GM18867 (cell line): ENCODE measurements at regions not wholly inside any gene's neighbourhood (a gene's known extent, or its start where the extent isn't known, plus 50 kb on each side); places are given as distances from the start of the nearest gene placed in this dataset.
"Not testable (repeated sequence)": the region's sequence is repeated elsewhere in the genome, so short reads cannot be mapped to it uniquely, and the experiment has no call there.

Experiments used
- ATAC-seq: cut with Tn5 transposase; IDR thresholded peaks from one replicate; pipeline ENCODE4 v1.9.1; 2021; ENCODE audit warnings: mild to moderate bottlenecking, moderate library complexity; ENCODE audit not compliant: unreplicated experiment

DNA sequence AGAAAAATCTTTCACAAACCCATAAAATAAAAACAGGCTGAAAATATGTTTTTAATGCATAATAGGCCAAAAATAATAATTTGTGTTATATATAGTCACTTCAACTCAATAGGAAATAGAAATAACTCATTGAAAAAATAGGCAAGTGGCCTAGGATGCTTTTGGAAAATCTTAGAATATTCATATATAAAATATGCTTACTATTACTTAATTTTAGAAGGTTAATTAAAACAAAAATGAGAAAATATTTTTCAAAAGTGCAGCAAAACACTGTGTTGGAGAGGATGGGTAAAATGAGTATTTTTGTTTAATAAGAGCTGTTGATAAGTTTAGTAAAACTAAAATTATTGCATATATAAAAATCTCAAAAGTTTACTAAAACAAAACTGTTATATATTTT lies 308.0 kb upstream of the ATXN7L3B start:
- ATAC-seq = no peak

DNA sequence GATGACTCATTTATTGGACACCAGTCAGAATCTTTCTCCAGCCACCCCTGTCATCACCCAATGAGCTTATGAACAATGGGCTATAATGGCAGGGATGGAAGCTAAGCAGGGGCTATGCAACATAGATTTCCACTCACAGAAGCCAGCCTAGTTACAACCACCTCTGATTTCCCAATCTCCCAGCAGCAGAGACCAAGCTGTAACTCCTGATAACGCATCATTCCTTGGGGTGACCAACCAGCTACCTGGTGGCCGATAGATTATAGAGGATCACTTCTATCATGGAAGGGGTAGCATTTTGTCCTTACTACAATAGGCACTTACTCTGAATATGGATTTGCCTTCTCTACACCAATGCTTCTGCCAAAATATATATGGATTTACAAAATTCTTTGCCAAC lies 302.3 kb upstream of the ATXN7L3B start:
- ATAC-seq = no peak

DNA sequence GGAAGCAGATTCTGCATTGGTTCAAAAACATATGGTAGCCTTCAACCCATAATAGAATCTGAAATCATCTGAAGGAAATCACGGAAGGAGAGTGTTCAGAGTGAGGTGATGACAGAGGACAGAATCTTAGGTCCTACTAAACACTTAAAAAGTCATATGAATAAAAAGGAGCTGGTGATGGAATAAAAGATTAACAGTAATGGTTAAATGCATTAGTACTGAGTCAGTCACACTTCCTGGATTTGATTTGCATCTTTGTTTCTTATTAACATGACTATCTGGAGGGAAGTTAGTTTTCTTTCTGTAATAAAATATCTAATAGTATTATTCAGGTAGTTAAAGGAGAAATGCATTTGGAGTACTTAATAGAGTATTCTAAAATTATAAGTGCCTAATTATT lies 296.3 kb upstream of the ATXN7L3B start:
- ATAC-seq = no peak

- ATAC-seq = no peak
Observed at GRCh38 chr12:74242088-74242487, 295.5 kb upstream of the ATXN7L3B start.

DNA sequence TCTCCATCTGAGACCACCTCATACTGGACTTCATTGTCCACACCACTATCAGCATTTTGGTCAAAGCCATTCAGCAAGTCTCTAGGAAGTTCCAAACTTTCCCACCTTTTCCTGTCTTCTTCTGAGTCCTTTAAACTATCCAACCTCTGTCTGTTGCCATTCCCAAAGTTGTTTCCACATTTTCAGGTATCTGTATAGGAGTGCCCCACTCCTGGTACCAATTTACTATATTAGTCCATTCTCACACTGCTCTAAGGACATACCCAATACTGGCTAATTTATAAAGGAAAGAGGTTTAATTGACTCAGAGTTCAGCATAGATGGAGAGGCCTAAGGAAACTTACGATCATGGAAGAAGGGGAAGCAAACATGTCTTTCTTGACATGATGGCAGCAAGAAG lies 292.2 kb upstream of the ATXN7L3B start:
- no peak for ATAC-seq

DNA sequence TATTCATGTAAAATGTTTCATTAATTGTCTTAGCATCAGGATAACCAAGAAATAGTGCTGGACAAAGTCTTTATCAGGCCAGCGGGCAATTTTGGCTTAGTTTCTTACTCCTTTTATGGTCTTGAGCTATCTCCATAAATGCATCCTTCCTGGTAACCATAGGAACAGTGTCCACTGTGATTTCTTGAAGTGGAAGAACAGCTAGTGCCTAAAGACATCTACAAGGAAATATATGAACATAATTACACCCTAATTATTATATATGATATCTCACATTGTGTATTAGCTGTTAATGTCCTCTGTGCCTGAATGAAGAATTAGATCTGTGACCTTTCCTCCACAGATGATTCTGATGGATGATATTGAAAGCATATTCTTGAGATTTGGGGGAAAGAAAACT lies 286.7 kb upstream of the ATXN7L3B start:
- ATAC-seq = no peak

GRCh38 chr12:74253826-74254225 lies 283.8 kb upstream of the ATXN7L3B start:
- ATAC-seq = not testable (repeated sequence)

DNA sequence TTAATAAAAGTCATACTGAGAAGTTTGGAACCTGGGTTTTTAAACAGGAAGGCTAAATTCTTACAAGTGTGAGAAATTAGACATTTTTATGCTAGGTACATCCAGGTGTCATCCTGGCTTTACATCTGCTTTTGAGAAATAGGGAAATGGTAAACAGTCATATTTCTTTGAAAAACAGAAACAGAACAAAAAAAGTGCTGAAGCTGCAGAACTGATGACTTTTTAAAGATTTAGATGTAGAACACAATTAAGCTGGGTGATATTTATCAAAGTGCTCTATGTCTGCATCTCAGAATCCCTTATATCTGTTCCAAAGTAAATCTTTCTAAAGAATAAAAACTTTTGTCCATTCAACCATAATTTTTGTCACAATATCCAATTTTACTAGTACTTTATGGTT lies 282.9 kb upstream of the ATXN7L3B start:
- no peak for ATAC-seq

DNA sequence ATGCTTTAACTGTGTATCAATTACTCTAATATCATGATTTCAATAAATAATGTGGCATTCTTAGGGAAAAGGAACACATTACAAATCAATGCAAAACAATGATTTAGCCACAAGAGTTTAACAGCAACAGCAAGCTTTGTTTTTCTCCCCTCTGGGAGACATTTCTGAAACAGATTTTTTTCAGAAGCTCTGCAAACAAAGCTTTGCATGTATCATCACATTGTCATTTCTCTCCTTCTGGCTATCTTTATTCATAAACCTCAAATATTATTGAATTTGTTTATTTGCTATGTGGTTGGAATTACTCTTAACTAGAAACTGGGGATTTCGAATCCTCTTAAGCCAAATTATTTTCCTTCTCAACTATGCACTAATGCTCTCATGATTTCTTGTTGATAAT lies 278.4 kb upstream of the ATXN7L3B start:
- no peak for ATAC-seq

- no peak for ATAC-seq
Observed at GRCh38 chr12:74264692-74265091, 272.9 kb upstream of the ATXN7L3B start.

GRCh38 chr12:74269355-74269754 lies 268.3 kb upstream of the ATXN7L3B start:
- not testable (repeated sequence) for ATAC-seq

DNA sequence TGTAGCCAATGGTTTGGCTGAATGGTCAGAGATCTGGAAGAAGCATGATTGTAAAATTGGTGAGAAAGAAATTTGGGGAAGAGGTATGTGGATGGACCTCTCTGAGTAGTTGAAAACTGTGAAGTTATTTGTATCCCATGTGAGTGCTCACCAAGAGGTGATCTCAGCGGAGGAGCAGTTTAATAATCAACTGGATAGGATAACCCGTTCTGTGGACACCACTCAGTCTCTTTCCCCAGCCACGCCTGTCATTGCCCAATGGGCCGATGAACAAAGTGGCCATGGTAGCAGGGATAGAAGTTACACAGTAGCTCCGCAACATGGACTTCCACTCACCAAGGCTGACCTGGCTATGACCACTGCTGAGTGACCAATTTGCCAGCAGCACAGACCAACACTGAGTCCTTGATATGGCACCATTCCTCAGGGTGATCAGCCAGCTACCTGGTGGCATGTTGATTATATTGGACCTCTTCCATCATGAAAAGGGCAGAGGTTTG lies 257.4 kb upstream of the ATXN7L3B start:
- ATAC-seq = no peak

GRCh38 chr12:74281401-74282180 lies 256.0 kb upstream of the ATXN7L3B start:
- not testable (repeated sequence) for ATAC-seq

GRCh38 chr12:74283646-74284045 lies 254.0 kb upstream of the ATXN7L3B start:
- ATAC-seq = no peak

- no peak for ATAC-seq
Observed at GRCh38 chr12:74285773-74286172, 251.9 kb upstream of the ATXN7L3B start.

DNA sequence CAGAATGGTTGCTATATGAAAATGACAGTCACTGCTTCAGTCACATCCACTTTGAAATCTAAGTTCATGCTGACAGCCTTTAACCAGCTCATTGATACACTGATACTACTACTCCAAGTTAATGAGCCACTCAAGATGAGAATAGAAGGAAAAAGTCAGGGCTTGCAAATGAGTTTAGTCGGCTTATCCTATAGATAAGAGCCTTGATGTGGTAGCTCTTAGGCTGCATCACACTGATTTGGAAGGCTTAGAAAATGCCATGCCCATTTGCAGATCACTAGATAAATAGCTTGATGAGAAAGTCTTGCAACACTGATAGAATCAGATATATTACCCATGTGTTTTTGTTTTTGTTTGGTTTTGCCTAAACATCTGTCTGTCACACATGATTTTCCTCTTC lies 251.4 kb upstream of the ATXN7L3B start:
- ATAC-seq = no peak

GRCh38 chr12:74292351-74293194 lies 245.1 kb upstream of the ATXN7L3B start:
- ATAC-seq = no peak

DNA sequence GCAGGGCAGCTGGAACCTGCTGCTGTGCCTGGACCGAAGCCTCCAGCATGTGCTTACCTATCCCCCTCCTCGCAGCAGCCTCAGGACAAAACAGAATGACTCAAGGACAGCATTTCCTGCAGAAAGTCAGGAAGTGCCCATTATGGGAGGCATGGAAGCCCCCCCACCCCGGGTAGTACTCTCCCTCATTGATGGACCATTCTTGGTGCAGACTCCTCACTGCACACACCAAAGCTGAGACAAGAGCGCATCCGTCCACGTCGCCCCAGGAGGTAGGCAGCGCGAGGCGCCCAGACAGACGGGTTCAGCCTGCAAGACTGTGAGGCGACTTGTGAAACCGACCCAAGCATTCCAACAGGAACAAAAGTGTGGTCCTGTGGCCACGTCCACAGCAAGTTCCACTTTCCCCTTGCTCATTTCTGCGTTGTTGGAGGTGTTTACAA lies 243.9 kb upstream of the ATXN7L3B start:
- no peak for ATAC-seq

DNA sequence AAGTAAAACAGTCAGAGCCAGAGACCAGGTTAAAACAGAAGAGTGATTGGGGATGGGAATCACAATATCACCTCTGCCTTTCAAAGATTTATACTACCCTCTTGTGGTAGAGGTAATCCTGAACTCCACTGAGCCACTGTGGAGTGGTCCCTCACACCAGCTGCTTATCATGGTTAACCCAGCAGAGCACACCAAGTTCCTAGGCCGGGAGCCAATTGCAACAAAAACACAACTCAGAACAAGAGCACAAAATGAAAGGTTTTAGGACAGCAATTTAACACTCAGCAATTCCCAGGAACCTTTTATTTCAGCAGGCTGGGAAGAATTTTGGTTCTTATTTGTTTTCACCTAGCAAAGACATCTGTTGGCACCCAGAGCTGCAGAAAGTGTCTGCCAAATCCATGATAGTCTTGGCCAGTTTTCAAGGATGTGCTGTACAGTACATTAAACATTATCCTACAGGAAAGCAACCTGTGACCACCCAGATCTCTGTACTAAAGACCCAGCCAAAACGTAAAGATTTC lies 220.5 kb upstream of the ATXN7L3B start:
- no peak for ATAC-seq

DNA sequence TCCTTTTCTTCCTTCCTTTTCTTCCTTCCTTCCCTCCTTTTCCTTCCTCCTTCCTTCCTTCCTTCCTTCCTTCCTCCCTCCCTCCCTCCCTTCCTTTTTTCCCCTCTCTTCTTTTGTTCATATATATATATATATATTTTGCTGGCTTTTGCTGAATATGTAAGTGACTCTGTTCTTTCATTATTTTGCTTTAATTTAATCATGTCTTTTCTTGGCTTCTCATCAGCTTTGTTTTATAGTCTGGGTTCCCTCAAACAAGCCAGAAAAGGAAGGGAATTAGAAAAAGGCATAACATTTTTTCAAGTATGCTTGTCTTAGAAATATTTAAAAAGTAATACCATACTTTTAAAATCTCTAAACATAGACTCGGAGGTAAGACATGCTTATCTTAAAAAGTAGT lies 219.9 kb upstream of the ATXN7L3B start:
- no peak for ATAC-seq

DNA sequence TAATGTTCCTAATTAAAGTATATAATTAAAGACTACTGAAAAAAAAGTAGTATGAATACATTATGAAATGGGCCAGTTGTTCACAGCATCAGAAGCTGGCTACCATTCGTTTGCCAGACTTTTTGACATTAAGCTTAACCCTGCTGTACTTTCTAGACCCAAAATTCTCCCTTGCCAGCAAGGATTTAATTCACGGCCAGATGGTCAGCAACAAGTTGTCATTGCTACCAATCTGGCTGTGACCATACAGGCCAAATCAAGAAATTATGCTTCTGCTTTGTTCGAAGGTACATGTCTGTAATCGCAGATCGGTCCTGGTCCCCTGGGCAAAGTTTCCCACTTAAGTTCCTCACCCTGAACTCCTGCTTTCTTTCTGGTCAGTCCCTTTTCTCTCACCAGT lies 217.7 kb upstream of the ATXN7L3B start:
- no peak for ATAC-seq

DNA sequence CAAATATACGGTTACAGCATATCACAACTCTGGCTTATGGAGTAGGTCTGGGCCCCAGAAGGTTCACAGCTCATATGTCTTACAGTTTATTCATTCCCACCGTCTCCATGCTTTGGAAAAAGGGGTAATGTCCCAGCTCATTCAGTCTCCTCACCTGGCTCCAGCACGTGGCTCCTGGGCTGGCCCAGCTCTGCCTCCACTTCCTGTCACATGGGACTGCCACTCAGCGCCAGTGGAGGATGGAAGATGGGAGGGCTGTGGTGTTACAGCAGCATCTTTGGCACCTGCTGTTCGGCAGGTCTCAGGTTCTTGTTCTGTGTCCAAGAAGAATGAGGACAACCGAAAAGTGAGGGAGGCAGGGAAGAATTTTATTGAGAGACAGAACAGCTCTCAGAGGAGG lies 216.3 kb upstream of the ATXN7L3B start:
- no peak for ATAC-seq
